ENCODE measurements at regions not wholly inside any gene's neighbourhood (a gene's known extent, or its start where the extent isn't known, plus 50 kb on each side); places are given as distances from the start of the nearest gene placed in this dataset.

DNA sequence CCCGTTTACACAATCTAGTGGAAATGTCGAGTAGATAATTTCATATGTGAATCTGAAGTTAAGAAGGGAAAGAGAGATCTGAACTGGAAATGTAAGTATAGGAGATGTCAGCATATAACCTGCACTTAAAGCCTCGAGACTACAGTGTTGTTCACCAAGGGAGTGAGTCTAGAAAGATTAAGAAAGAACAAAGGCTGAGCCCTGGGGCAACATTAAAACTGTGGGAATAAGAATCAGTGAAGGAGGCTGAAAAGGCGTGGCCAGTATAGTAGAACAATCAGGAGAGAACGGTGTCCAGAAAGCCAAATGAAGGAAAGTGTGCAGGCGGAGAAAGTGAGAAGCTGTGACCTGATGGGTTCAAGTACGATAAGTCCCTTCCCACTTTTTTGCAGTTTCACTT is 118.8 kb upstream of the TENM3 start:
- no peak for FAIRE-seq

DNA sequence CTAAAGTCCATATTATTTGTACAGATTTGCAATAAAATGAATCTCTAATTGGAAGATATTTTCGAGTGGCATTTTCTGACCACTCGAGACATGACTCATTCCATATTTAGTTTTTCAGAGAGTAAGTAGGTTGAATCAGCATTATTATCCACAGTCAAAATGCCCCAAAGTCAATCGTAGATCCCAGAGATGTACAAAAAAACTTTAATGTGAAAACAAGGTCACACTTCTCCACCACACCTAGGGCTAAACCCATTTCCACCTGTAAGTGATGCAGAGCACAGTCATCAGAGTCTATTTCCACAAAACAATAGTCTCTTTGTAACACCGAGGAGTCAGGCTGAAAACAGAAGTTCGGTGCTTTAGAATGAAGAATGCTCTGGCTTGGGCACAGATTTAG is 117.1 kb upstream of the TENM3 start:
- no peak for FAIRE-seq

DNA sequence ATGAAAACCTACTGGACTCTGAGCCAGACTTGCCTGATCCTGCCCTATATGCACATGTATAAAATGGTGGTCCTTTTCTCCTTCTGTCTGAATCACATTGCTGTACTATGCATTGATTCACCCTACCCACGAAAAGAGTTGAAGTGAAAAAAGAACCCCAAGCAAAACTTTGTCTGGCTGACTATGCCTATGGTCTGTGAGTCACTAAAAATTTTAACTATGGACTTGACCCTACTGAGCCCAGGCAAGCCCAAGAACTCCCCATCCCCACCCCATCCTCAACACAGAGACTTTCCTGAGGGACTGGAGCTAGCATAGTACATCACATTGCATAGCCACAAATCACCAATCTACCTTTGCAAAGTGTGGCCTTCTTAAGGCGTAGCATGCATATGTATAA is 116.6 kb upstream of the TENM3 start:
- no peak for FAIRE-seq

DNA sequence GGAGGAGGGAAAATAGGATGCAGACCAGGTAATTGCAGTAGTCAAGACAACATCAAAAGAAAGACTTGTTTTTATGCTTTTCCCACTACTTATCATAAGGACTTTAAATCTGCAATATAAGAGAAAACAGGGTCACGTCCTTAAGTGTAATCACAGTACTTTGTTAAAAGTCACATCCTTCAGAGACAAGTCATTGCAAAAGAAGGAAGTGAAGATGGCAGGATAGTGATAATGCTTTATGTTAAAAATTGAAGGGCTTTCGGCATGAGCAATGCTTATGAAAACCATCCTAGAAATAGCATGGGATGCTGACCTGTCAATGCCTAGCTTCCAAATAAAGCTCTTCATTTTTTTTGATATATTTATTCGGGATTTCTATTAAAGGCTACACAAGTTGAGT is 110.2 kb upstream of the TENM3 start:
- no peak for FAIRE-seq

DNA sequence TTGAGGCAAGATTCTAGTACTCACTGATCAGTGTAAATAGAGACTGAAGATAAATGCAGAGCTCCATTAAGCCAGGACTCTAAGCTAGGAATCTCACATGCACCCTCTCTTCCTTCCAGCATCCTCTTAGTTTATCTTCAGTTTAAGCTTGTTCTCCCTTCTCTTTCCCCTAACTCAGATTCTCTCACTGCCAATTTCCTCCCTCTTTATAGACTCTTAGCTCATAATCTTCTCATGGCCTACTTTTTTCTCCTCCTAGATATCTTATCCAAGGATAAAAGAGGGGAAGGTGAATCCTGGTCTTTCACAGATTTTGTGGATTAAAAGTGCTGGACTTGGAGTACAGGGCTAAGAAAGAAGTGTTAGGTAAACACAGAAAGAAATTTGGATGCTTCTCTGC is 108.9 kb upstream of the TENM3 start:
- FAIRE-seq, result no peak

DNA sequence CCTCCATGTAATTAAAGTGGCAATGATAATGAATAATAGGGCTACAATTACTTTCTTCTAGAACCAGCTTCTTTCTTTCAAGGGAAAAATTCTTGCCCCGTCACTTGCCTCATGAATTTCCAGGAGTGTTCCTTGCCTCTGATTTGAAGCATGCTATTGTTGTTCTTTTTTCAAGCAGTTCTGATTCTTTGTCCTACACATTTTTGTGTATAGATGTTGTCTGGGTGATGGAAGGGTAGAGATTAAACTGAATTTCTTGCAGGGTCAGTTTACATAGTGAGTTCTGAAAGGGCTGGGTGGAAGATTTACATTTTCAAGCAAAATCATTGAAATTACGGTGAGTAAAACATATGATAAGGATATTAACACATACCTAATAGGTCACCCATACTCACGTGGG is 107.0 kb upstream of the TENM3 start:
- FAIRE-seq, result no peak

DNA sequence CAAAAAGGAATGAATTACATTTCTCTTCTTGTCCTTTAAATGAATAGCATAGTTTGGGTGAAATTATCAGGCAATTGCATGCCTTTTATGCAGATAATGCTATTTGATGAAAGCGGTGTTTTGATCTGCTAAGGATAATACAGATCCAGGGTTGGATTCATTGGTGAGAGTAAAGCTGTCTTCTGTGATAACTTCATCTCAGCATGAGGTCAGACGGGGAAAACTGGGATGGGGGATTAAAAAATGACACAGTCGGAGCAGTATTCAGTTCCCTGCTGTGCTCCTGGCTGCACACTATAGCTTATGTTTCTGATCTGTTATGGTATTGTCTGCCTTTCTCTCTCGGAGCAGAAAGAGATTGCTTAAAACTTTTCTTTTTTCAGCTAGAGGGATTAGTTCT is 105.9 kb upstream of the TENM3 start:
- no peak for FAIRE-seq

DNA sequence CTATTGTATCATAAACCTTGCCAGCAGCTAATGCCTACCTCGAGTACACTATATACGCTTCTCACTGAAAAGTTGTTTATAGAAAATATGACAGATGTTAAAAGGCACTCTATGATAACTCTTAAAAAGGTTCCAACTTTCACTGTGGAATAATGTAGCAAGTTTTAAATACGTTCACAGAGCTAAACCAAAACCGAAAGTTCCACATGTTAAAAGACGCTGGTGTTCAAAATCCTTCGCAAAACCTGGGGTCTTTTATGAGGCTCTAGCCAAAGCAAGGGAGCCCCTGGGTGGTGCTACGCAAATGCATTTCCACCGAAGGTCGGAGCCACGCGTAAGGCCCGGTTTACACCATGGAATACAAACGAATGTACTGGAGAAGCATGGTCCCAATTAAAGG is 103.7 kb upstream of the TENM3 start:
- FAIRE-seq, result no peak

DNA sequence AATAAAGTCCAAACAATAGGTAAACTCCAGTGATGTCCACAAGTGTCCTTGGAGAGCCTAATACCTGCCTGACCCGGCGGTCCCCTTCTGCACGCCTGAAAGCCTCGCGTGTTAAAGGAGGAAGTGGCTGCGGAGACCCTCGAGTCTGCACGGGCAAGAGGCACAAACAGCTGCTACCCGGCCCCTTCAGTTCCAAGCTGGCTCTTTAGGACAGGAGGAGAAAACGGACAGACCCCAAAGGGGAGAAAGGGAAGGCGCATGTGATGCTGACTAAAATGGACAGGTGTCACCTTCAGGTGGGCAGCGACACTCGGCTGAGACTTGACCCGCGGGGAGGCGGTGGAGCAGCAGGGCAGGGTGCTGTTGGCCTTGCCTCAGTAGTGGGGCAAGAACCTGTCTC is 102.7 kb upstream of the TENM3 start:
- FAIRE-seq, result no peak

DNA sequence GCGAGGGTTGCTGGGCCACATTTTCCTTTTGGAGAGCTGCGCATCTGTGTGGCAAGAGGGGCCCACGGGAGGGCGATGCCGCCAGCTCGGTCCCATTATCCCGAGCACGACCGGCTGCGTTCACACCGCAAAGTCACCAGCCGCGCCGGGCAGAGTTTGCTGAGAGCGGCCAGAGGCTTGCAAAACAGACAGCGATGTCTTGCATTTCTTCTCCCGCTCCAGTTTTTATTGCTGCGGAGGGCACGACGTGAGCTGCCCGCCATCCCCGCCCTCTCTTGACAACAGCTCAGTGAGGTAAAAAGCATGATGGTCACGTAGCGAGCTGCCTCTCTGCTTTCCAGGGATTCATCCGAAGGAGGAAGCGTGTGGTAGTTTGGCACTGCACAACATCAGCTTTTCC is 102.1 kb upstream of the TENM3 start:
- no peak for FAIRE-seq

DNA sequence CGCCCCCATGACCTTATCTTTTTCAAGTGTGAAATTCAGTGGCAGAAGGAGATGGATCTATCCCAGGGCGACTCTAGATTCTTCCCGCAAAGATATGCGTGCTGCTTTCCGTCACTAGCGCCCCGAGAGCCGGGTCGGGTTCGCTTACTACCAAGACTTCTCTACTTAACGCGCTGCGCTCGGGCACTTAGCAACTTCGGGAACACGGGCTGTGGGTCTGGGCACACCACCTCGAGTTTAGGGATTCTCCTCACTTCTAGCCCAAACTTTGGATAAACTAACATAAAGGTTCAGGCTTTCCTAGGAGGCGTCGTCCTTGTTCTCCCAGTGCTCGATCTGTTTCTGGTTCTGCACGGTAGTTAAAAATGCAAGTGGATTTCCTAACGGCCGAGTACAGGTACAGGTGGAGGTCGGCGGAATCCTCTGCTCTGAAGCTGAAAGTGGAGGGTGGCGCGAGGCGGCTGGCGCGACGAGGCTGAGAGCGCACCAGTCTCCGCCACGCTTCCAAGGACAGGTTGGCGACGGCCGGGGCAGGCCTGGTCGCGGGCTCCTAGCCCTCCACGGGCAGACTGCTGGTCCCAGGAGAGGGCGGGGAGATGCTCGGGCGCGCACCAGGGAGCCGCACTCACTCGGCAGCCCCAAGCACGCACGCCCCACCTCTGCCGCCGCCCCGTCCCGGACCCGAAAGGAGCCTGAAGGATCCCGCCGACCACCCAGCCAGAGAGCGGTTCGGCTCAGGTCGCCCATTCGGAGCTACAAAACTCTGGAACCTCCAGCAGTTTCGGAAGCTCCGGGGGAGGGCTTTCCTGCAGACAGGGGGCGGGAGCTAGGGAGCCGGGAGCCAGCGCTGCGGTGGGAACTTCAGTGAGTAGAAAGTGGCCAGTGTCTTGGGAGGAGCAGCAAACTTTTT is 100.8 kb upstream of the TENM3 start:
- no peak for FAIRE-seq

DNA sequence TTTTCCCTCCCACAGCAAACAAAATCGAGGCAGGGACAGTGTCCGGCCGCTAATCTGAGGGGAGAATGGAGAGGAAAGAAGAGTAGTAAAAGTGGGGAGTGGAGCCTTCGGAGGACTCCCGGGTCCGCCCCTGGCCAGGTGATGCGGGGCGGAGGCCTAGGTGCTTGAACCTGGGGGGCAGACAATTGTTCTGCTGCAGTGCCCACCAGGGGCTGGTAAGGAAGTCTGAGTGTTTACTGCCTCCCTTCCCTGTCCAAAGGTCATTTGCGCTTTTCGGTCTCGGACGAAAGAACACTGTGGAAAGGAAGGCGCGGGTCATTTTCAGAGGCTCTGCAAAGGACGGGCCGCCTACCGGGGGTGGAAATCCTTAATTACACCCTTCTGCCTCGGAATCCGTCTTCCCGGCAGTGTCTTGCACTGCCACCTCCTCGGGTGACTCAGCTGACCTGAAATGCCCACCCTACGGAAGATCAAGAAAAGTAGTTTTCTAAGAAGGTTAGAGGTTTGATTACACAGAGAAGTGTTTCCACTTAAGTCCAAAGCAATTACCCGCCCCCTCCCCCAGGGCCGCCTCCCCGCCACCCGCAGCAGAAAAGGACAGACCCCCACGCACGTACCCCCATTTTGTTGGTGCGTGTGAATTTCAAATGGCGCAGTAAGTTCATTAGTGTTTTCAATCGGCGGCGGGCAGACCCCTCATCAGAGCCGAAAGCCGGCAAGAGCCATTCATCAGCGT is 99.9 kb upstream of the TENM3 start:
- no peak for FAIRE-seq

DNA sequence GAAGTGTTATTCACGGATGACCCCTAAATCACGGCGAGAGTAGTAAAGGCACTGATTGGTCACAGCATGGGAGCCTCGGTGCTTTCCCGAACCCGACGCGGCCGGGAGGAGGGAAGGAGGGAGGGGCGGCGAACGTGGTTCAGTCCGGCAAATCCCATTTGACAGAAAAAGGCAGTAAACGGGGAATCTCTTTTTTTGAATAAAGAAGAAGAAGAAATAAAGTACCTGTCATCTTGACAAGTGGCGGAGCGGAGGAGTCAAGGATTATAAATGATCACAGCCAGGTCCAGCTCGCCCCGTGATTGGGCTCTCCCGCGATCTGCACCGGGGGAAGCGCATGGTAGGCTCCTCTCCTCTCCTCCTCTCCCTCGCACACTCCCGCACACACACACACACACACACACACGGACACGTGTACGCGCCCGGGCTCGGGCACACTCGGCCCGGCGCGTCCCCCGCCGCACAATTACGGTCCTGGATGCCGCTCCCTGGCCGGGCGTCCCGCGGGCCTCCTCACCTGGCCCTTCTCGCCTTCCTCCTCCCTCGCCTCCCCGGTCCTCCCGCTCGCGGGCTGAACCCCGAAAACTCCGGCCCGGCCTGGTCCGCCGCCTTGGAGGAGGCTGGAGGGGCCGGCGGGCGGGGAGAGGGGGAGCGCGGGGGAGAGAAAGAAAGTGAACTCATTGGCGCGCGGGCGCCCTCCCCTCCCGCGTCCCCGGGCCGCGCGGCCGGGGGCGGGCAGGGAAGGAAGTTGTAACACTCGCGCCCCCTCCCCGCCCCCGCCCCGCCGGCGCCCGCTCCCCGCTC is 99.2 kb upstream of the TENM3 start:
- FAIRE-seq, result no peak

GRCh38 chr4:182144626-182145333 is 98.4 kb upstream of the TENM3 start:
- no peak for FAIRE-seq

DNA sequence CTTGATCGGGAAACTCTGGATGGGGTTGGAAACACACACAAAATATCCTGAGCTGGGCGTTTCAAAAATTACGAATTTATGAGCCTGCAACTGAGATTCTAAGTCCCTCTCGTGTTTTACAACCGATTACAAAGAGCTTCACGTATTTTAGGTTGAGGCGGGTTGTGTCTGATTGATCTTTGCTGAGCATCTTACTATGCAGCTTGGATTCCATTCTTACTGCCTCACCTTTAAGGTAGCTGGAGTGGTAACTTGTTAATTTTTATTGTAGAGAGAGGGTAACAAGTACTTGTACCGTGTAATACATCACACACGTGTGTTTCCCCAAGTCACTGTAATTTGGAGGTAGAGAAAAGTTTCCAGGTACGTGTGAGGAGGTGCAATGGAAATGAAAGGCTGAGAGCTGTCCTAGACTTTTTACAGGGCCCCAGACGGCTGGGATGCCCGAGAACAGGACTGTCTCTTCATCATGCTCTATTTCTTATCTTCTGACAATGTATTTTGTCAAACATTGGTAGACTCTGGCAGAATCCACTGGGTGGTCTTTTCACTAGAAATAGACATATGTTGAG is 97.8 kb upstream of the TENM3 start:
- FAIRE-seq, result no peak

DNA sequence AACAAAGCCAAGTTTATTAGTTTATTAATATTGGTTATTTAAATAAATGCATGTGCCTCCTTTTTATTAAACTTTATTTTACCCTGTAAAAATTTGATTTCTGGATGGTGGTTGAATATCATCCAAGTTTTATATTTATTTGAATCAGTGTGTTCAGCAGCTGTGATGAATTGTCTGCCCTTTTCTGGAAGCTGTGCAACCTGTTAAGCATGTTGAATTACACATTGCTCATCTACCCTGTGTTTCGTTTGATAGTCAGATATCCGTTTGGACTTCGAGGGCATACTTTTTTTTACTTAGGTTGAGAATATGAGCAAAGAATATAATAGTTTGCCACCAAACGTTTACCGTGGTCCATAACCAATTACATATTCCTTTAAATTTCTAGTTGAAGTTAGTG is 95.8 kb upstream of the TENM3 start:
- no peak for FAIRE-seq

- FAIRE-seq, result no peak
Measured at GRCh38 chr4:182150645-182151044, 92.6 kb upstream of the TENM3 start.

GRCh38 chr4:182155806-182156205 is 87.4 kb upstream of the TENM3 start:
- FAIRE-seq, result no peak

- FAIRE-seq, result no peak
Measured at GRCh38 chr4:182163180-182163579, 80.0 kb upstream of the TENM3 start.

DNA sequence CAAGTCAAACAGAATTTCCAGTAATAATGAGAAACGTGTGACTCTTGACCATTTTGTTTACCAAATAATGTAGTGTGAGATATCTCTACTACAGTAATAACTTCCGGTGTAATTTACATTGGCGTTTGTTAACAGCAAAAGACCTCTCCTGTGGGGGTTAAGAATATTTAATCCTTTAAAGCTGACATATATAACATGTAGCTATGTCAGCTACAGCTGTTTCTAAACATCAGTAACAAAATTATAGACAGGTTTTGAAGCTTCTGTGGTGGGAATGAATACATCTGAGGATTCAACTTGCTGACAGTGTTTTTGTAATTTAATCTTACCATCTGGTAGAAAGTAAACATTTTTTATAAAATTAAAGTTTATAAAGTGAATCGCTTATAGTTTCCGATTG is 73.6 kb upstream of the TENM3 start:
- no peak for FAIRE-seq

- no peak for FAIRE-seq
Measured at GRCh38 chr4:182169987-182170386, 73.2 kb upstream of the TENM3 start.

DNA sequence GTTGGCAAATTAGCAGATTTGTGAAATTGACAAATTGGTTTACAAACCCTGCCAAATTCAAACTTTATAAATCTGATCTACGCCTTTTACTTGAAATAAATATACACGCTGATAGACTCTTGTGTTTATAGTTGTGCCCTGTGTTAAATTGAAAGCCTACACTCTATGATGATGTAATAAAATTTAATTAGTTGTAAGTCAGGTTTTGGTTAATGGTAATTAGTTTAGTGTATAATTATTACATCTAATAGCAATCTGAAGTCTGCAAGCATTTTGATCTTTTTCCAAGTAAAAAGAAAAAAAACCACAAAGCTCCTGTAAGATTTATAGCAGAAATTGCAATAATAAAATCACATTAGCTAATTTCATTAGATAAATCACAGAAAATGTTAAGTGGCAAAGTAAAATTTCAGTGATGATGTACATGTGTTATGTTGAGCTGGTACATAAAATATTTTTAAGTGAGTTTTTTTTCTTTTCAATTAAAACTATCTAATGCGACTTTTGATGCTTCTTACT is 72.7 kb upstream of the TENM3 start:
- no peak for FAIRE-seq

Data from G401.6 (cell line).